Mesendoderm (in vitro differentiated cells): ENCODE measurements at regions not wholly inside any gene's neighbourhood (a gene's known extent, or its start where the extent isn't known, plus 50 kb on each side); places are given as distances from the start of the nearest gene placed in this dataset.

Experiments
- DNase-seq: peaks from one replicate; pipeline ENCODE4 v3.0.0; 2013
- H2AK5ac ChIP-seq: 2 replicates; pipeline ENCODE4 v1.6.1; 2013; ENCODE audit warnings: low read length, inconsistent platforms
- H2BK120ac ChIP-seq: 2 replicates; pipeline ENCODE4 v1.6.1; 2013; ENCODE audit warnings: low read depth, mild to moderate bottlenecking, low read length, moderate library complexity, mixed read lengths
- H2BK15ac ChIP-seq: replicated peaks from 2 replicates; pipeline ENCODE4 v1.6.1; 2013; ENCODE audit warnings: low read depth, mild to moderate bottlenecking, moderate library complexity
- H2BK5ac ChIP-seq: 2 replicates; pipeline ENCODE4 v1.6.1; 2013; ENCODE audit warnings: low read length, inconsistent platforms
- H3K18ac ChIP-seq: 2 replicates; pipeline ENCODE4 v1.6.1; 2013; ENCODE audit warnings: mild to moderate bottlenecking, low read length, mixed read lengths
- H3K23ac ChIP-seq: one replicate; pipeline ENCODE4 v1.6.1; 2013; ENCODE audit warnings: low read length
- H3K27ac ChIP-seq: 2 replicates; pipeline ENCODE4 v1.5.1; 2013; ENCODE audit warnings: low read depth, mild to moderate bottlenecking, inconsistent platforms, low read length, moderate library complexity
- H3K27me3 ChIP-seq: 2 replicates; pipeline ENCODE4 v1.6.1; 2013; ENCODE audit warnings: low read length, control low read depth, mild to moderate bottlenecking, inconsistent platforms; ENCODE audit not compliant: insufficient read depth, poor library complexity
- H3K36me3 ChIP-seq: 2 replicates; pipeline ENCODE4 v1.6.1; 2013; ENCODE audit warnings: low read length, inconsistent platforms; ENCODE audit not compliant: control insufficient read depth, insufficient read depth
- H3K4ac ChIP-seq: one replicate; pipeline ENCODE4 v1.6.1; 2013; ENCODE audit warnings: low read depth, mild to moderate bottlenecking, low read length, moderate library complexity
- H3K4me1 ChIP-seq: 2 replicates; pipeline ENCODE4 v1.6.1; 2013; ENCODE audit warnings: low read depth, low read length, inconsistent platforms; ENCODE audit not compliant: control insufficient read depth
- H3K4me2 ChIP-seq: 2 replicates; pipeline ENCODE4 v1.6.1; 2013; ENCODE audit warnings: low read length
- H3K4me3 ChIP-seq: 2 replicates; pipeline ENCODE4 v1.5.1; 2013; ENCODE audit warnings: mild to moderate bottlenecking, low read length
- H3K56ac ChIP-seq: one replicate; pipeline ENCODE4 v1.6.1; 2013; ENCODE audit warnings: low read length
- H3K79me1 ChIP-seq: 2 replicates; pipeline ENCODE4 v1.6.1; 2013; ENCODE audit warnings: low read length, inconsistent platforms
- H3K79me2 ChIP-seq: 2 replicates; pipeline ENCODE4 v1.6.1; 2013; ENCODE audit warnings: mild to moderate bottlenecking, low read length; ENCODE audit not compliant: control insufficient read depth, insufficient read depth
- H3K9ac ChIP-seq: 2 replicates; pipeline ENCODE4 v1.6.1; 2013; ENCODE audit warnings: low read length, inconsistent platforms
- H4K5ac ChIP-seq: one replicate; pipeline ENCODE4 v1.6.1; 2013; ENCODE audit warnings: low read length
- H4K8ac ChIP-seq: one replicate; pipeline ENCODE4 v1.6.1; 2013; ENCODE audit warnings: low read depth, mild to moderate bottlenecking, control low read depth, low read length, moderate library complexity
- WGBS: extraction: QIAGEN DNeasy Blood & Tissue Kit; methylation state at CpG from one replicate; pipeline ENCODE4 v1.1.7; 2013; ENCODE audit warnings: low lambda C conversion rate, missing lambda C conversion rate; ENCODE audit not compliant: insufficient coverage; ENCODE audit errors: extremely low coverage; 5-methylcytosine and 5-hydroxymethylcytosine counted together

- H3K9ac ChIP-seq = no peak overlapping the region
- H3K4me1 ChIP-seq = no peaks in the 10 kb centered on the region
- H4K8ac ChIP-seq = no peak overlapping the region
- H2BK120ac ChIP-seq = no peak overlapping the region
- no peaks in the 10 kb centered on the region for H3K79me1 ChIP-seq
- H2AK5ac ChIP-seq = no peak overlapping the region
- H2BK5ac ChIP-seq = no peak overlapping the region
- WGBS = no CpG with 5 or more reads among the region's 2 CpGs
- no peak overlapping the region for H3K56ac ChIP-seq
- no peak overlapping the region for H3K27ac ChIP-seq
- H2BK15ac ChIP-seq = no peak overlapping the region
- no peaks in the 10 kb centered on the region for H3K79me2 ChIP-seq
- H4K5ac ChIP-seq = no peak overlapping the region
- H3K18ac ChIP-seq = no peak overlapping the region
- no peaks in the 10 kb centered on the region for H3K36me3 ChIP-seq
- DNase-seq = no peak
- H3K23ac ChIP-seq = no peak overlapping the region
- H3K4ac ChIP-seq = no peak overlapping the region
- H3K4me3 ChIP-seq = no peak overlapping the region
- no peaks in the 10 kb centered on the region for H3K27me3 ChIP-seq
- H3K4me2 ChIP-seq = no peak overlapping the region
Measured at GRCh38 chr4:33532821-33533220, 2711.5 kb downstream of the ARAP2 start.

GRCh38 chr4:33536898-33537297 is 2707.4 kb downstream of the ARAP2 start:
- Histone ChIP-seq H2BK15ac (no peak overlapping the region), H3K56ac (no peak overlapping the region), H4K8ac (no peak overlapping the region), H3K9ac (no peak overlapping the region), H2BK5ac (no peak overlapping the region), H3K27me3 (no peaks in the 10 kb centered on the region), H3K27ac (no peak overlapping the region), H2BK120ac (no peak overlapping the region), H2AK5ac (no peak overlapping the region), H3K79me1 (no peaks in the 10 kb centered on the region), H3K4ac (no peak overlapping the region), H3K18ac (no peak overlapping the region), H3K23ac (no peak overlapping the region), H3K4me3 (no peak overlapping the region), H4K5ac (no peak overlapping the region), H3K4me2 (no peak overlapping the region), H3K36me3 (no peaks in the 10 kb centered on the region), H3K79me2 (no peaks in the 10 kb centered on the region), H3K4me1 (no peaks in the 10 kb centered on the region)
- no peak for DNase-seq
- no CpG with 5 or more reads among the region's 4 CpGs for WGBS

GRCh38 chr4:33537527-33537926 is 2706.8 kb downstream of the ARAP2 start:
- Histone ChIP-seq H3K4me2 (no peak overlapping the region), H3K4me1 (no peaks in the 10 kb centered on the region), H3K79me2 (no peaks in the 10 kb centered on the region), H3K18ac (no peak overlapping the region), H2BK5ac (no peak overlapping the region), H2BK120ac (no peak overlapping the region), H4K8ac (no peak overlapping the region), H3K27ac (no peak overlapping the region), H4K5ac (no peak overlapping the region), H2BK15ac (no peak overlapping the region), H3K27me3 (no peaks in the 10 kb centered on the region), H3K36me3 (no peaks in the 10 kb centered on the region), H3K23ac (no peak overlapping the region), H3K56ac (no peak overlapping the region), H3K4me3 (no peak overlapping the region), H3K79me1 (no peaks in the 10 kb centered on the region), H2AK5ac (no peak overlapping the region), H3K4ac (no peak overlapping the region), H3K9ac (no peak overlapping the region)
- DNase-seq = no peak
- WGBS = no CpG with 5 or more reads among the region's 1 CpG

GRCh38 chr4:33543941-33544450 is 2700.3 kb downstream of the ARAP2 start:
- no peak for DNase-seq
- Histone ChIP-seq H3K27me3 (no peaks in the 10 kb centered on the region), H2BK5ac (no peak overlapping the region), H2BK120ac (no peak overlapping the region), H3K4ac (no peak overlapping the region), H3K36me3 (no peaks in the 10 kb centered on the region), H3K79me2 (no peaks in the 10 kb centered on the region), H3K56ac (no peak overlapping the region), H2BK15ac (no peak overlapping the region), H2AK5ac (no peak overlapping the region), H3K27ac (no peak overlapping the region), H4K5ac (no peak overlapping the region), H3K4me2 (no peak overlapping the region), H3K18ac (no peak overlapping the region), H4K8ac (no peak overlapping the region), H3K9ac (no peak overlapping the region), H3K23ac (no peak overlapping the region), H3K79me1 (no peaks in the 10 kb centered on the region), H3K4me3 (no peak overlapping the region), H3K4me1 (no peaks in the 10 kb centered on the region)
- no CpG with 5 or more reads among the region's 3 CpGs for WGBS

GRCh38 chr4:33551244-33551643 is 2693.1 kb downstream of the ARAP2 start:
- Histone ChIP-seq H3K79me1 (no peaks in the 10 kb centered on the region), H3K4me2 (no peak overlapping the region), H3K4me3 (no peak overlapping the region), H2BK120ac (no peak overlapping the region), H3K23ac (no peak overlapping the region), H2BK15ac (no peak overlapping the region), H3K4me1 (no peaks in the 10 kb centered on the region), H3K79me2 (no peaks in the 10 kb centered on the region), H4K8ac (no peak overlapping the region), H2BK5ac (no peak overlapping the region), H3K4ac (no peak overlapping the region), H2AK5ac (no peak overlapping the region), H3K27ac (no peak overlapping the region), H3K9ac (no peak overlapping the region), H3K27me3 (no peaks in the 10 kb centered on the region), H3K18ac (no peak overlapping the region), H3K56ac (no peak overlapping the region), H3K36me3 (no peaks in the 10 kb centered on the region), H4K5ac (no peak overlapping the region)
- no CpG with 5 or more reads among the region's 3 CpGs for WGBS
- DNase-seq = no peak

- Histone ChIP-seq H3K9ac (no peak overlapping the region), H3K18ac (no peak overlapping the region), H3K4me3 (no peak overlapping the region), H2BK5ac (no peak overlapping the region), H3K27me3 (no peaks in the 10 kb centered on the region), H3K79me1 (no peaks in the 10 kb centered on the region), H2AK5ac (no peak overlapping the region), H4K5ac (no peak overlapping the region), H3K4ac (no peak overlapping the region), H3K36me3 (no peaks in the 10 kb centered on the region), H3K4me1 (no peaks in the 10 kb centered on the region), H3K27ac (no peak overlapping the region), H3K23ac (no peak overlapping the region), H3K4me2 (no peak overlapping the region), H3K56ac (no peak overlapping the region), H3K79me2 (no peaks in the 10 kb centered on the region), H4K8ac (no peak overlapping the region), H2BK120ac (no peak overlapping the region), H2BK15ac (no peak overlapping the region)
- no peak for DNase-seq
- WGBS = no CpG with 5 or more reads among the region's 2 CpGs
Measured at GRCh38 chr4:33561259-33561658, 2683.1 kb downstream of the ARAP2 start.
